HFF-Myc (cell line): ENCODE measurements at regions not wholly inside any gene's neighbourhood (a gene's known extent, or its start where the extent isn't known, plus 50 kb on each side); places are given as distances from the start of the nearest gene placed in this dataset.

ENCODE experiments used
- DNase-seq: peaks from one replicate; pipeline ENCODE4 v3.0.0-alpha.2; 2011; ENCODE audit warnings: low read depth; ENCODE audit errors: extremely low read depth
- H3K4me3 ChIP-seq: replicated peaks from 2 replicates; pipeline ENCODE4 v1.5.1; 2011; ENCODE audit warnings: low read depth, mild to moderate bottlenecking, control low read depth, low read length
- TF ChIP-seq, protein P1 (sequence below): IDR thresholded peaks from 2 replicates; pipeline ENCODE4 v1.5.1; 2012; ENCODE audit warnings: mild to moderate bottlenecking, low read depth, low read length, control low read depth; ENCODE audit errors: missing control alignments

DNA sequence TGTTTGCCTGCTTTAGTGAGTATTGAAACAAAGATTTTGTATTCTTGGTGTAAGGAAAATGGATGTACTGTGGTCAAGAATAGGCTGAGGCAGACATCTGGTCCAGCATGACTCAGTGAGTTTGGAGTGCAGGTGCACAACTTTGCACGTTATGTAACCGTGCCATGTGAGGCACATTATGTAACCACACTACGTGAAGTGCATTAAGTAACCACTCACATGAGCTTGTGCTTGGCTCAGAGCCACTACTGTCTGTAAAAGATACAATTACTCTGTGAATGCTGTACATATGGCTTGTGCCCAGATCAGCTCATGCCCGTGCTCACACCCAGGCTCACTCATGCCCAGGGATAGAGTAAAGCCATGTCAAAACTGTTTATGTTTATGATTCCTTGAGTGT is 216.8 kb downstream of the CTH start:
- TF ChIP-seq, protein P1, sequence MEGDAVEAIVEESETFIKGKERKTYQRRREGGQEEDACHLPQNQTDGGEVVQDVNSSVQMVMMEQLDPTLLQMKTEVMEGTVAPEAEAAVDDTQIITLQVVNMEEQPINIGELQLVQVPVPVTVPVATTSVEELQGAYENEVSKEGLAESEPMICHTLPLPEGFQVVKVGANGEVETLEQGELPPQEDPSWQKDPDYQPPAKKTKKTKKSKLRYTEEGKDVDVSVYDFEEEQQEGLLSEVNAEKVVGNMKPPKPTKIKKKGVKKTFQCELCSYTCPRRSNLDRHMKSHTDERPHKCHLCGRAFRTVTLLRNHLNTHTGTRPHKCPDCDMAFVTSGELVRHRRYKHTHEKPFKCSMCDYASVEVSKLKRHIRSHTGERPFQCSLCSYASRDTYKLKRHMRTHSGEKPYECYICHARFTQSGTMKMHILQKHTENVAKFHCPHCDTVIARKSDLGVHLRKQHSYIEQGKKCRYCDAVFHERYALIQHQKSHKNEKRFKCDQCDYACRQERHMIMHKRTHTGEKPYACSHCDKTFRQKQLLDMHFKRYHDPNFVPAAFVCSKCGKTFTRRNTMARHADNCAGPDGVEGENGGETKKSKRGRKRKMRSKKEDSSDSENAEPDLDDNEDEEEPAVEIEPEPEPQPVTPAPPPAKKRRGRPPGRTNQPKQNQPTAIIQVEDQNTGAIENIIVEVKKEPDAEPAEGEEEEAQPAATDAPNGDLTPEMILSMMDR, result no peak
- no peak overlapping the region for H3K4me3 ChIP-seq
- peak; percentile 5 for DNase-seq

DNA sequence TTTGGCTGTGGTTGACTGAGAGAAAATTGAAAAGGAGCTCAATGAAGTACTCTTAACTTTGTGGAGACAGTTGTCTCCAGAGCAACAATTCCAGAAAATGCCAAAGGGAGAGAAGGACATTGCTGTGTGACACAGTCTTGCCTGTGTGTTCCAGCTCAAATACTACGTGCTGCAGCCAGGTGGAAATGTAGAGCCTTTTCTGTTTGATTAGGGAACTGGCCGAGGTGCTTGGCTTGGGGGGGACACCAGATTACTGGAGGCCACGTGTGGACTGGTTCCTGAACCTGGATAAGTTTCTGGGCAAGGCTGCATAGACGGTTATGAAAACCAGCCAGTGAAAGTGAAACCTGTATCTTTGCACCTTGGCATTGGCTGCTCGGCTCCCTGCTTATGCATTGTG is 217.9 kb downstream of the CTH start:
- TF ChIP-seq, protein P1, result no peak
- H3K4me3 ChIP-seq, result no peak overlapping the region
- no peak for DNase-seq

DNA sequence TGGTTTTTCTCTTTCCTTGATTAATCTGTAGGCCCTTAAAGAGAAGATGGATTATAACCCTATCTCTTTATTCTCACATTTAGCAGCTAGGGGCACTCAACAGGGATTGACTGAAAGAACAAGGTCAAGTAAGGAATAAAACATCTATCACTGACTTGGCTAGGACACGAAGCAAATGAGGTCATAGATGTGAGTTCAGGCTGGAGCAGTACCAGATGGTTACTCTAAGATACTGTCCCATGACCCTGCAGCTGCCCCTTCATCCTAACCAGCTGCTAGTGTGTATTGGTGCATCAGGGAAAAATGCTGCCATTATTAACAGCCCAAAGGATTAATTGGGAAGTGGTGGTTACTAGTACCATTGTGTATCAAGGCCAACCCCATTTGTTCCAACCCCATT is 221.9 kb downstream of the CTH start:
- DNase-seq, result no peak
- no peak overlapping the region for H3K4me3 ChIP-seq
- TF ChIP-seq, protein P1, result no peak

DNA sequence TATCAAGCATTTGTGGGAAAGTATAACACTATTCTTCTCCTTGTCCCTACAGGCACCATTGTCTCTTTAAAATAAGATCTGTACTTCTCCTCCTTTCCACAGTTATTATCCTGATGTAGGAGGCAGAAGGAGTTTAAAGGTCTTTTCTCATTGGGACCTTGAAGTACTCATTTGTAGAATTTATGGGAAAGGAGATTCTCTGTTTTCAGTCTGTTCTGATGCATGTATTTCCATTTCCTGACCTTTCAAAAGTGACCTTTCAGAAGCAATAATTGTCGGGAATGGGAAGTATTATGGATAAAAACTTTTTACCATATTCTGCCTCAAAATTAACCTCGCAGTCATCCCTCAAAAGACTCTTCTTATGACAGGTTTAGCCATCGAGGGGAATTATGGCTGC is 224.8 kb downstream of the CTH start:
- no peak for DNase-seq
- TF ChIP-seq, protein P1, result no peak
- H3K4me3 ChIP-seq, result no peak overlapping the region

DNA sequence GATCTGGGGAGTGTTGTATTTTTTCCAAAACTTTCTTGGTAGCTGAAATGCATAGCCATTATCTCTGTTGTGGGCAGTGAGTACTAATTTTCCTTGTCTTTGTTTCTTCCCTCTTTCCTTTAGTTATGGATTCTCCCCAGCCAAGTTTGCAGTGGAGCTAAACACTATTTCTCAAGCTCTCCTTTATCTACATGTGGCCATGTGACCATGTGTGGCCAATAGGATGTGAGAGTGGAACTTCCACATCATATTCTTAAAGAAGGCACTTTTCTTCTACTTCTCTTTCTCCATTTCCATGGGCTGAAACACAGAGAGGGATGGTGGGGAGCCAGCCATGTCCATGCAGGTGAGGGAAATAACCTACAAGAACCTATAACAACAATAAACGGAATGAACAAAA is 230.8 kb downstream of the CTH start:
- TF ChIP-seq, protein P1, result no peak
- no peak overlapping the region for H3K4me3 ChIP-seq
- no peak for DNase-seq

DNA sequence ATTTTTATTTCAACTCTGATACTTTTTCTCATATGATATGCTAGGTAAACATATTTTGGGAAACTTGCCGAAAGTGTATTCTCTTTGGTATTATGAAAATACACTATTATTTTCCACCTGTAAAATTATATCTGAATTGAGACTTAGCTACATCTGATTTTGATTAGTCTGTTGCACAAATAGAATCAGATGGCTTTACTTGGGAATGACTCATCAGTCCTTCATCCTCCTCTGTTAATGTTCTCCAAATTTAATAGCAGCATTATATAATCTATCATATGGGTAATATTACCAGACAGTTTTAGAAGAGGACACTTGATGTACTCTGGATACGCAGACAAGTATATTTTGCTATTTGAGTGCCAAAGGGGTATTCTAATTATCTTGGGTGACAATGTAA is 245.3 kb downstream of the CTH start:
- H3K4me3 ChIP-seq, result no peak overlapping the region
- TF ChIP-seq, protein P1, result no peak
- DNase-seq, result peak; percentile 2

DNA sequence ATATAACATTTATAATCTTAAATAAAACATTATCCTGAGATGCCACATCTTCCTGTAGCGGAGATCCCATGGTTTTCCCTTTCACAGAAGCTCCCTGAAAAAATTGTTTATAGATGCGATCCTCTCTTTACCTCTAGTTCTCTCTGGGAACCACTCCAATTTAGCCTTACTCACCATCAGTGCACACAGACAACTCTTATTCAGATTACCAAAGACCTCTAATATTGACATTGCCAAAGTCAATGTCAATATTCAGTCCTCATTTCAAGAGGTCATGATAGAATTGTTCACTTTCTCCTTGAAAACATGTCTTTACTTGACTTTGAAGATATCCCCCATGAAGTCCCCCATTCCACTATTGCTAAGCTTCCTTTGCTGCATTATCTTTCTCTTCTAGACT is 248.8 kb downstream of the CTH start:
- no peak for DNase-seq
- TF ChIP-seq, protein P1, result no peak
- no peak overlapping the region for H3K4me3 ChIP-seq
